Gastroesophageal sphincter (tissue), 3 donors: ENCODE measurements at regions not wholly inside any gene's neighbourhood (a gene's known extent, or its start where the extent isn't known, plus 50 kb on each side); places are given as distances from the start of the nearest gene placed in this dataset.

Source experiments
- CTCF ChIP-seq, 4 experiments: fragments of 200-600 bp in 2 of 4; fragments of 450-650 bp in 2 of 4; sonication (generic) in 1 of 4; IDR thresholded peaks; one replicate each; pipeline ENCODE4 v1.5.1; 2017 to 2019; ENCODE audit warnings: antibody characterized with exemption in 4 of 4, mild to moderate bottlenecking in 2 of 4, moderate library complexity in 2 of 4
- EP300 ChIP-seq: sonication (generic); formaldehyde crosslinking; IDR thresholded peaks from one replicate; pipeline ENCODE4 v1.6.1; 2017; ENCODE audit warnings: antibody characterized with exemption, mild to moderate bottlenecking
- POLR2A ChIP-seq, 2 donors: fragments of 450-650 bp; IDR thresholded peaks; one replicate each; pipeline ENCODE4 v1.6.1; 2017; ENCODE audit warnings: antibody characterized with exemption in 2 of 2, mild to moderate bottlenecking in 2 of 2, moderate library complexity in 1 of 2

- TF ChIP-seq CTCF (IDR thresholded peaks at IDR 0.05): no peak
- no peak for TF ChIP-seq POLR2A (IDR thresholded peaks at IDR 0.05)
- no peak for TF ChIP-seq EP300
Observed at GRCh38 chr3:181487236-181487978, 224.3 kb upstream of the SOX2 start.
